GM21528 (cell line): ENCODE measurements at regions not wholly inside any gene's neighbourhood (a gene's known extent, or its start where the extent isn't known, plus 50 kb on each side); places are given as distances from the start of the nearest gene placed in this dataset.
"Not testable (repeated sequence)": the region's sequence is repeated elsewhere in the genome, so short reads cannot be mapped to it uniquely, and the experiment has no call there.

Source experiments
- ATAC-seq: cut with Tn5 transposase; IDR thresholded peaks from one replicate; pipeline ENCODE4 v1.9.1; 2021; ENCODE audit warnings: mild to moderate bottlenecking, moderate library complexity; ENCODE audit not compliant: unreplicated experiment, low FRiP score

- not testable (repeated sequence) for ATAC-seq
These were observed 183.0 kb downstream of the HACE1 start for GRCh38 chr6:104676679-104677078.

- ATAC-seq: not testable (repeated sequence)
These were observed 184.6 kb downstream of the HACE1 start for GRCh38 chr6:104675161-104675560.

- ATAC-seq: not testable (repeated sequence)
These were observed 186.6 kb downstream of the HACE1 start for GRCh38 chr6:104673078-104673477.

GRCh38 chr6:104671591-104671891, 188.2 kb downstream of the HACE1 start:
- ATAC-seq: not testable (repeated sequence)

- not testable (repeated sequence) for ATAC-seq
These were observed 188.7 kb downstream of the HACE1 start for GRCh38 chr6:104670834-104671590.

DNA sequence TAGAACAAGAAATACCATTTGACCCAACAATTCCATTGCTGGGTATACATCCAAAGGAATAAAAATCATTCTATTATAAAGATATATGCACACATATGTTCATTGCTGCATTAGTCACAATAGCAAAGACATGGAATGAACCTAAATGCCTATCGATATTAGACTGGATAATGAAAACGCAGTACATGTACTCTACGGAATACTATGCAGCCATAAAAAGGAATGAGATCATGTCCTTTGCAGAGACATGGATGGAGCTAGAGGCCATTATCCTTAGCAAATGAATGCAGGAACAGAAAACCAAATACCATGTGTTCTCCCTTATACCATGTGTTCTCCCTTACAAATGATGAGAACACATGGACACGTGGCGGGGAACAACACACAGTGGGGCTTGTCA, 190.2 kb downstream of the HACE1 start:
- no peak for ATAC-seq

- ATAC-seq: no peak
These were observed 203.5 kb downstream of the HACE1 start for GRCh38 chr6:104656235-104656634.

DNA sequence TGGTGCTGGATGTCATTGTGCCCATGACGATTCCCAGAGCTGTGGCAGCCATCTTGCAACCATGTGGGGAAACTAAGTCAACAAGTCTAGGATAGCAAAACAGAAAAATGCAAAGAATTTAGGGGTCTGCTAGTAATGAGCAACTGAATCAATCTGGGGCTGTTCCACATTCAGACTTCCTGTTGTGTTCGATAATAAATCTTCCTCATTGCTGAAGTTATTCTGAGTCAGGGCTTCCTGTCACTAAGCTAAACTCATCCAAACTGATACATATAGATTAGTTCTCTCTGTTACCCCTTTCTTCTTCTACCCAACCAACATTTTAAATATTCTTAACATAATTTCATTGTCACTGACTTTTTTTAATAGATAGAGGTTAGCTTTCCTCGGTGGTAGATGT, 205.9 kb downstream of the HACE1 start:
- ATAC-seq: no peak

DNA sequence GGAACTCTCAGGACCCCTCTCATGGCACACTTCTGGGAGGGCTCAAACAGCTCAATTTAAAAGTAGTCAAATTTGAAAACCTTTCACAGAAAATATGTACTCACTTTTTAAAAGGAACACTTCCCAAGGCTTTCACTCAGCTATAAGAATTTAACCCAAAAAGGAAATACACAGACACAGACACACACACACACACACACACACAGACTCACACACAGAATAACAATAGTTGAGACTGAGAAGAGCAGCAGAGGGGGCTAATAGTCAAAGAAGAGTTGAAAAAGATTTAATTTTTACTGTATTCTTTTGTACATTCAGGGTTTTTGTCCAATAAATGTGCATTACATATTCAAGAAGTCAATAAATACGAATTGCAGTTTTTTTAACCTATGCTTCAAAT, 211.4 kb downstream of the HACE1 start:
- no peak for ATAC-seq

GRCh38 chr6:104644848-104645247, 214.9 kb downstream of the HACE1 start:
- no peak for ATAC-seq

- no peak for ATAC-seq
These were observed 216.8 kb downstream of the HACE1 start for GRCh38 chr6:104642871-104643270.

DNA sequence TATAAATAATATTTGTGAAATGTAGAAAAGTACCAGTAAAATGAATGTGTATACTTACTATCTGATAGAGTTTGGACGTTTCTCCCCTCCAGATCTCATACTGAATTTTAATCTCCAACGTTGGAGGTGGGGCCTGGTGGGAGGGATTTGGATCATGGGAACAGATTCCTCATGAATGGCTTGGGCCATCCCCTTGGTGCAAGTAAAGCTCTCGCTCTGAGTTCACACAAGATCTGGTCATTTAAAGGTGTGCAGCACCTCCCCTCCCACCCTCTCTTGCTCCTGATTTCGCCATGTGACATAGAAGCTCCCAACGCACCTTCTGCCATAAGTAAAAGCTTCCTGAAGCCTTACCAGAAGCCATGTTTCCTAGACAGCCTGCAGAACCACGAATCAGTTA, 219.0 kb downstream of the HACE1 start:
- ATAC-seq: no peak

DNA sequence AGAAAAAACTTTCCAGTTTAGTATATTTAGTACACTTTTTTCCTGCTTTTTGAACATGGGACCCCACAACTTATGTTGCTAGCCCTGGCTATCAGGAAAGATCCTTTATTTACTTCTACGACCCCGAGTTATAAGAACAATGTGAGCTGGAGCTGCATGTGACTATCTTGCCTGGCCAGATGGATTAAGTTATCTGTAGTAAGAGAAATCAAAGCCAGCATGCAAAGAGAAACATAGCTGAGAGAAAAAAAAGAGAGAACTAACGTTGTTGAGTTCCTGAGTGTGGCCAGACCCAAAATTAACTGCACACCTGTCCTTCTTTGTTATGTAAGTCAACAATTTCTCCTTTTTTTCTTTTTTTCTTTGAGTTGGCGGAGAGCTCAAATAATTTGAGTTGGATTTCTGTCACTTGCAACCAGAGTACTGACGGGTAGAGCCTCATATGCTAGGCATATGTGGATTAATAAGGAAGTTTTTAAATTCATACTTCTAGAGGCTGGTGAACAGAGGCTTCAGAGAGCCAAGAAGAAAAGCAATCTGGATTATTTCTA, 219.5 kb downstream of the HACE1 start:
- ATAC-seq: no peak

DNA sequence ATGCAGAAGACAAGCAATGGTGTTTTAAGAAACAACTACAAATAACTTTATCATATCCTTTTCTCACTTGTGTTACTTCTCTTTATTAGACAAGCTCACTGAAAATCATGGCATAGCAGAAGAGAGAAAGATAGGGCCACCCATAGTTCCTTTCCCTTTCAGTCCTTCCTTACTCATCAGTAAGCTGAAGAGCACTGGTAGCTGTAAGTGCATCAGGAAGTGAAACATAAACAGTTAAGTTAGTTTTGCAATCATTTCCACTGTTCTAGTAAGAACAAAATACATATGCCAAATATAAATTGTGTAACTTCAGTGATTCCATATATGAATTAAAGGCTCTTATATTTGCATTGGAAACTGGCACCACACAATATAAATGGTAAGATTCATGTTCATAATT, 220.1 kb downstream of the HACE1 start:
- ATAC-seq: peak; percentile 95

DNA sequence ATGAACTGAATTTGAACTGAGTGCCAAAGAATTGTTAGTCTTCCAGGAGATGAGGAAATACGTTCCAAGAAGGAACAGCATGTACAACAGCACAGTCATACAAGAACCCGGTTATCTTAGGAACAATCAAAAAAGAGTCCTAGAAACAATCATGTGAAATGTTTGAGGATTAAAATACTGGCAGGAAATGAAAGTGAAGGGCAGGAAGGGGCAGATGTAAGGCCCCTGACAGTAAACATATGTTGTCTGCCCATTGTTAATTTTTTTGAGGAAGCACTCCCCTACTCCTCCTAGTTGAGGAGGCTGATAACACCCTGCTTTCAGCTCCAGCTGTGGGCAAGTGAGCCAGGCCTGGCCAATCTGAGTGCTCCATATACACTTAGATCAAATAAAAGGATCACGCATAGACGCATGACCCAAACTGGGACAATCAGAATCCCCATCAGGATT, 220.9 kb downstream of the HACE1 start:
- no peak for ATAC-seq

DNA sequence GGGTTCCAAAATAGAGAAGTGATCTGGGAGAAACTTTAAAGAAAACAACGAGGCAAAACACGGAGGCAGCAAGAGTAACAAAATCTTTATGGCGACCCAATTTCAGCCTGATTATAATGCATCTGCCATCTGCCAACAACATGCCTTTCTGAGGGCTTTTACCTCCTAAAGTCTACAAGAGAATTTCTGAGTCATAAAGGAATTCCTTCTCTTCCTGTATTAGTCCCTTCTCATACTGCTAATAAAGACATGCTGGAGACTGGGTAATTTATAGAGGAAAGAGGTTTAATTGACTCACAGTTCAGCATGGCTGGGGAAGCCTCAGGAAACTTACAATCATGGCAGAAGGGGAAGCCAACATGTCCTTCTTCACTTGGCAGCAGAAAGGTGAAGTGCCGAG, 226.6 kb downstream of the HACE1 start:
- no peak for ATAC-seq

DNA sequence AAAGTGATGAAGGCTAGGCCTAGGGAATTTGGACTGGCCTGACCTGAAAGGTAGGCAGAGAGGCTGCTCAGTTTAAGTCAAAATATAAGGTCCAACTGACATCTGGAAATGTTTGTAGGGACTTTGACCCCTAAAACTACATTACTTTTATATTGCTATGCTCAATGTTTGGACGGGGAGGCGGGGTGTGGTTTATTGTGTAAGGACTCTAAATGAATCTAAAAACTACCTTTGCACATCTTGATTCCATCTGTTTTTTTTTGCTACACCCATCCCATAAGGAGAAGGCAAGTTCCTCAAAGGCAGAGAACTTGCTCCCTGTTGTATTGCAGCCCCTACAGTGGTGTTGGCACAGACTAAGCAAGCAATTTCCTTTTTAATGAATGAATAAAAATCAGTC, 227.1 kb downstream of the HACE1 start:
- ATAC-seq: no peak

DNA sequence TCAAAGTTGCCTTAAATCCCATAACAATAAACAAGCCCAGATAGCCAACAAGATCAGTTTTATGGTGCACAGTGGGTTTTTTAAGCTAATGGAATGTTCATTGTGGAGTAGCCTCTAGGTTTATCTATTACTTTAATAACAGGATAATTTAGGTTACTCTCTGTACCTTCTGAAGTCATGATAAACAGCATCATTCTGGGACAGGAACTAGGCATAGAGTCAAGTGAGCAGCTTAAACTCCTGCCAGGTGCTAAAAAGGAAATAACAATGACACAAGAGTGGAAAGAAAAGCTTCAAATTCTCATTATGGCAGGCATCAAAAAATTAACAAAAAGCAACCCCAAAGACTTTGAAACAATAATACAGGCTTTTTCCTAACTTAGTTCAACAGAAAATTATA, 228.8 kb downstream of the HACE1 start:
- ATAC-seq: no peak

- no peak for ATAC-seq
These were observed 229.2 kb downstream of the HACE1 start for GRCh38 chr6:104630522-104630921.

- ATAC-seq: no peak
These were observed 229.9 kb downstream of the HACE1 start for GRCh38 chr6:104629826-104630225.

DNA sequence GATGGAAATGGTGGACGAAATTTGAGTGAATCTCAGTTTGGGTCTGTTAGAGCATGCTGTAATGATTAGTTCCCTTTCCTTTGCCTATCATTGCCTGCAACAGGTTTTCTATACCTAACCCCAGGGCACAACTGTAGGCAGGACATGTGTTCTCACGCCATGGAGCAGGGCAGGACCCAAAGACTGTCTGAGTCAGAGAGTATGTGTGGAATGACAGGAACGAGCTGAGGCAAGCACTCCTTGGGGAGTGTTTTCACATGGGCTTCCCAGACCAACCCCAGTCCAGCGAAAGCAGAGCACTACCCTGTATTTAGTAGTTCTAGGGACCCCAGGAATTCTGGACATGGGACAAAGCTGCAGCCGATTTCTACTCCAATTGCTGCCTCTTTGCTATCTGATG, 234.2 kb downstream of the HACE1 start:
- ATAC-seq: no peak

GRCh38 chr6:104623052-104623690, 236.5 kb downstream of the HACE1 start:
- ATAC-seq: no peak
